Epidermal melanocyte (primary cell): ENCODE measurements at regions not wholly inside any gene's neighbourhood (a gene's known extent, or its start where the extent isn't known, plus 50 kb on each side); places are given as distances from the start of the nearest gene placed in this dataset.
A peak's percentile ranks its signal among the peaks of the same experiment; 100 is the strongest.

Experiments
- DNase-seq: peaks from one replicate; pipeline ENCODE4 v3.0.0; 2011; ENCODE audit warnings: low spot score; ENCODE audit not compliant: insufficient read length

- no peak for DNase-seq
Measured at GRCh38 chr5:76030343-76030742, 52.8 kb upstream of the SV2C start.

GRCh38 chr5:76029739-76030138 lies 53.4 kb upstream of the SV2C start:
- DNase-seq: no peak

DNA sequence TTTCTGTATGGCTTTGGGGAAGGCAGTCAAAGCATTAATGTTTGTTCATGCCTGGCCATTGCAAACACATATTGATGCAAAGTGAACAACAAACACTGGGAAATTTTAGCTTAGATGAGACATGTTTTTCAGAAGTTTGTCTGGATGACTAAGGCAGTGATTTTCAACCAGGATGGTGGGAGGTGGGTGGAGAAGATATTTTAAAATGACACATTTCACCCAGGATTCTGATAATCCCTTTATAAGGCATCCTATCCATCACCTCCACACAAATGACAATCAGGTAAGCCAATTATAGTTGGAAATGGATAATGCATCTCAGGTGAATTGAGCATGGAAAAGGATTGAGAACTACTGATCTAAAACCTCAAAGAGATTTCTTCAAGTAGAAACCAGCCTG lies 57.4 kb upstream of the SV2C start:
- DNase-seq: no peak

GRCh38 chr5:76025069-76025468 lies 58.1 kb upstream of the SV2C start:
- no peak for DNase-seq

DNA sequence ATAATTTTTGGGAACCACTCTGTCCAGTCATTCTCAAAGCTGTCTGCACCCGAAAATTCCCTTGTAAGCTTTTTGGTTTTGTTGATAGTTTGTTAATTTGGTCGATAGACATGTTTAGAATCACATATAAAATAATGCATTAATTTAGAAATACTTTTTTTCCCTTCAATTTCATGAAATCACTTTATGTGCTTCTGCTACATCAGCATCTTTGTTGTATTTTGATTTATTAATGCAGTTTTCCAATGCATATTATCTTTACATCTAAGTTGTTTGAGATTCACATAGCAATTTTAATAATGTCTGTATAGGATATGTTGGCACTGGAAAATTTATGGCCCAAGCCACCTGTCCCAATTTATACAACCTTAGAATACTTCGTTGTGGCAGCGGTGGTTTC lies 60.6 kb upstream of the SV2C start:
- no peak for DNase-seq

GRCh38 chr5:76021936-76022584 lies 61.1 kb upstream of the SV2C start:
- no peak for DNase-seq

DNA sequence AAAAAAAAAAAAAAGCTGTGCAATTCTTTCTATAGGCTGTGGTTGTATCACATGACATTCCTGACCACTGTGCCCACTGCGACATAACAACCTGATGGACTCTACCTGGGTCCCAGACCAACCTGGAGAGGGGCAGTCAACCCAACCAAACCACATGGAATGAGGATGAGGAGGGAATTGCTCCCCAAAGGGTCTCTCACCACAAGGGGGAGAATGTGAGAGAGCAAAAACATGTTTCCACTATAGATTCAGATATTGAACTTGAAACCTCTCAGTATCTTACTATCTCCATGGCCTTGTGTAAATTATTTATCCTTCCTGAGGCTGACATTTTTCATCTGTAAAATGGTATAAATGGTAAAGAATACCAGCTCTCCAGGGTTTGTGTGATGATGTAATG lies 66.9 kb upstream of the SV2C start:
- DNase-seq: no peak

DNA sequence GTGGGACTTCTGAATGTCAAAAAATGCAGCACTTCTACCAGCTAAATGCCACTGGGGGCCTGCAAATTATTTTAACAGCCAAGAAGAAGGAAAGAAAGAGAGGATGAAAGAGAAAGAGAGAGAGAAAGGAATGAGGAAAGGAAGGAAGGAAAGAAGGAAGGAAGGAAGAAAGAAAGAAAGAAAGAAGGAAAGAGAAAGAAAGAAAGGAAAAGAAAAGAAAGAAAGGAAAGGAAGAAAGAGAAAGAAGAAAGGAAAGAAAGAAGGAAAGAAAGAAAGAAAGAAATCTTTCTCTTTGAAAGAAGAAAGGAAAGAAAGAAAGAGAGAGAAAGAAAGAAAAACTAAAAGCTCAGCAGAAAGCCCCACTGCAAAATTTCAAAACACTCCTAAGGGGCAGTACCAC lies 69.2 kb upstream of the SV2C start:
- DNase-seq: no peak

DNA sequence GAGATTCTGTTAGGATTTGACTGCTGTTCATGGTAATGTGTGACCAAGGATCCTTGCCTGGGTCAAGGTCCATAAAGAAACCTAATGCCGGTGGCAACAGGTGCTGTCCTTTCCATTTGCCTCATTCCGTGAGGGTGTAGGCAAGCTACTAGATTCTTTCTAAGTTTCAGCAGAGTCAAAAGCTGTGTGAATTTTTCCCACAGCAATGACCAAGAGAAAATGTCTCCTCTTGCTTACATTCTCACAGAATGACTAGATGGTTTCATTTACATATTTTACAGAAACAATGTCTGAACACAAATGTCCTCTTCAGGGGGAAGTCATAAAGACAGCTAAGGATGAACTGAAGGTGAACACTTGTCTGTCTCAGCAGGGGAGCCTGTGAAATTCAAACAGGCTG lies 75.3 kb upstream of the SV2C start:
- no peak for DNase-seq

- DNase-seq: no peak
Measured at GRCh38 chr5:76000582-76000981, 82.6 kb upstream of the SV2C start.

GRCh38 chr5:75993643-75994520 lies 89.3 kb upstream of the SV2C start:
- DNase-seq: no peak

GRCh38 chr5:75993183-75993582 lies 90.0 kb upstream of the SV2C start:
- no peak for DNase-seq

DNA sequence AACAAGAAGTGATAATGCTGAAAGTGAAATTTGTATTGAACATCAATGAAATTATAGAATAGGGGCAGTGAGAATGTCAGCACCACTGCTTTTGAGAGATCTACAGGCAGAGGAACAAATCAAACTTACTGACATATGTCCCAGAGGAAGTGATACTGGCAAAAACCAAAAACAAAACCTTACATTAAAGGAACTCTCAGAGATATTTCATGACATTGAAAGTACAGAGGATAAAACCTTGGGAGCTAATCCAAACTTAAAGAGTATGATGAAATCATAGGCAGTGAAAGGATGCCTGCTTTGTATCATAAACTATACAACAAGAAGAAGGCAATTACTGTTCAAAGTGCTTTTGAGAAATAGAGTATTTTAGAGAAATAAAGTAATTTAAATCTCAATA lies 90.4 kb upstream of the SV2C start:
- no peak for DNase-seq

- no peak for DNase-seq
Measured at GRCh38 chr5:75985077-75985476, 98.1 kb upstream of the SV2C start.

- no peak for DNase-seq
Measured at GRCh38 chr5:75975496-75975895, 107.7 kb upstream of the SV2C start.

- no peak for DNase-seq
Measured at GRCh38 chr5:75965292-75965691, 117.9 kb upstream of the SV2C start.

DNA sequence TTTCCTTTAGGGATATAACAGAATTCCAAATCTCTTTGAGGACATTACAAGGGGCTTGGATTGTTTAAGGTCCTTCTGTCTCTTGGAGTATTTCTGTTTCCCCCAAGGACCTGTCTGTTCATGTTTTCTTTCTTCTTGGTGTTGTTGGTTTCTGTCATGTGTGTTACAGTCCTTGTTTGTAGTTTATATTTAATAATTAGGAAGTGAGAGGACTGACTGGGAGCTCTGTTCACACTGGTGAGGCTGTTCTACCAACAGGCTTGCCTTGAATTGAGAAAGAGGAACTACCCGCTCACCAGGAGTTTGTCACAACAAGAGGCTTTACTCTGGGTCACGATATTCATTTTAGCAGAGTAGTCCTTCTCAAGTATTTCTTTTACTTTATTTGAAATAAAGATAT lies 119.2 kb upstream of the SV2C start:
- DNase-seq: no peak

DNA sequence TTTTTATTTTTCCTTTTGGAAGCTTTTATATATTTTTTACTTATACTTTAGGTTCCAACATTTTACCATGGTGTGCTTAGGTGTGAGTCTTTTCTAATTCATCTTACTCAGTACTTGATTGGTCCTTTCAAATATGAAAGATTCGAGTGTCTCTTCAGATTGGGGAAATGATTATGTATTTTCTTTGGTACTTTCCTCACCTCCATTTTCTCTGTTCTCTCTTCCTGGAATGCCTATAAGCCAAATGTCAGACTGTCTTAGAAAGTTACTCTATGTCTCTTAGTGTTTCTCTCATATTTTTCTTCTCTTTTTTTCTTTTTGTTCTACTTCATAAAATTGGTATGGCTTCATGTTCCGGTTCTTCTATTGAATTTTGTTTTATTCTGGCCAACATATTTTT lies 119.6 kb upstream of the SV2C start:
- DNase-seq: no peak

DNA sequence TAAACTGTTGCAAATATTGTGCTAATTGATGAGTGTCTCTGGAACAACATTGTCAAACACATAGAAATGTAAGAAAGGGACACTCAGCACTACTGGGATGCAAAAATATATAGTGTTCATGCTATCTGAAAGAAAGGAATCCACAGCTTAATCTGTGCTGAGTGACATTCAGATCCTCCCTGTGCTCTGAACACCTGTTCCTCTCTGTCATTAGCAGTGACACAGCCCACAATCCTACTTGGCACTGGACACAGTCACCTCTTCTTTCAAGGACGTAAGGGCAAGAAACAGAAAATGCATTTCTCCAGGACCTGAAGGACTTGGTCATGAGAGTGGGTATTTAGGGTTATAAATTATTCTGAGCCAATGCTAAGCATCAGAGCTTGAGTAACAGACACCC lies 121.4 kb upstream of the SV2C start:
- DNase-seq: no peak

DNA sequence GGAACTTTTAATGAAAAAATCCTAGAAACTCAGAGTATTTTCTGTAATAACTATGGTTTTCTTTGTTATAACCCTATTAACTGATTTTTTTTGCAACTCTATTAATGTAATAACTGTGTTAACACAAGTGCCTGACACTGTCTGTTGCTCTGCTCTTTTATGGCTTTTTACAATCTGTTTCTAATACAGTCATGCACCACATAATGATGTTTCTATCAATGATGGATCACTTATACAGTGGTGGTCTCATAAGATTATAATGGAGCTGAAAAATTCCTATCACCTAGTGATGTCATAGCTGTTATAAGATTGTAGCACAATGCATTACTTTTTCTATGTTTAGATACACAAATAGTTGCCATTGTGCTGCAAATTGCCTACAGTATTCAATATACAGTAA lies 123.1 kb upstream of the SV2C start:
- DNase-seq: no peak

GRCh38 chr5:75952963-75953362 lies 130.2 kb upstream of the SV2C start:
- no peak for DNase-seq

GRCh38 chr5:75952291-75952690 lies 130.9 kb upstream of the SV2C start:
- no peak for DNase-seq

GRCh38 chr5:75951716-75952115 lies 131.5 kb upstream of the SV2C start:
- peak; percentile 66 for DNase-seq
